GM12865 (cell line): ENCODE measurements at regions not wholly inside any gene's neighbourhood (a gene's known extent, or its start where the extent isn't known, plus 50 kb on each side); places are given as distances from the start of the nearest gene placed in this dataset.
"Not testable (repeated sequence)": the region's sequence is repeated elsewhere in the genome, so short reads cannot be mapped to it uniquely, and the experiment has no call there.

Experiments
- DNase-seq: peaks from one replicate; pipeline ENCODE4 v3.0.0; 2010; ENCODE audit warnings: low read depth
- H3K4me3 ChIP-seq: 2 replicates; pipeline ENCODE4 v1.5.1; 2011; ENCODE audit warnings: mild to moderate bottlenecking, low read depth, low read length, control low read depth
- CTCF ChIP-seq: IDR thresholded peaks from 2 replicates; pipeline ENCODE4 v1.5.1; 2011; ENCODE audit warnings: low read length, control low read depth, low read depth, inconsistent platforms; ENCODE audit not compliant: insufficient read depth; ENCODE audit errors: missing control alignments

GRCh38 chr15:25990220-25990619 lies 127.1 kb upstream of the ATP10A start:
- no peak for DNase-seq
- H3K4me3 ChIP-seq: no peak overlapping the region
- TF ChIP-seq CTCF: no peak

GRCh38 chr15:25989327-25989726 lies 126.2 kb upstream of the ATP10A start:
- DNase-seq: no peak
- no peak overlapping the region for H3K4me3 ChIP-seq
- TF ChIP-seq CTCF: no peak

- H3K4me3 ChIP-seq, DNase-seq: not testable (repeated sequence)
Measured at GRCh38 chr15:25988716-25989115, 125.6 kb upstream of the ATP10A start.

GRCh38 chr15:25987638-25988037 lies 124.5 kb upstream of the ATP10A start:
- TF ChIP-seq CTCF: no peak
- DNase-seq: no peak
- H3K4me3 ChIP-seq: no peak overlapping the region

- no peak for TF ChIP-seq CTCF
- DNase-seq: no peak
- no peak overlapping the region for H3K4me3 ChIP-seq
Measured at GRCh38 chr15:25985165-25985564, 122.0 kb upstream of the ATP10A start.

- H3K4me3 ChIP-seq: no peak overlapping the region
- no peak for DNase-seq
- no peak for TF ChIP-seq CTCF
Measured at GRCh38 chr15:25982736-25983135, 119.6 kb upstream of the ATP10A start.

- TF ChIP-seq CTCF: no peak
- DNase-seq: no peak
Measured at GRCh38 chr15:25981114-25981513, 118.0 kb upstream of the ATP10A start.

More at GRCh38 chr15:25981114-25981513, 118.0 kb upstream of the ATP10A start:
- H3K4me3 ChIP-seq: no peak overlapping the region
